RWPE2 (cell line): ENCODE measurements at regions not wholly inside any gene's neighbourhood (a gene's known extent, or its start where the extent isn't known, plus 50 kb on each side); places are given as distances from the start of the nearest gene placed in this dataset.

Experiments used
- ATAC-seq: fragments of 200-7000 bp; cut with Tn5 transposase; 3 replicates; pipeline ENCODE4 v1.9.1; 2021; ENCODE audit warnings: low read depth
- DNase-seq: peaks from one replicate; pipeline ENCODE4 v3.0.0-alpha.2; 2020; ENCODE audit warnings: low spot score
- H3K27ac ChIP-seq: fragments of 450-650 bp; 2 replicates; pipeline ENCODE4 v1.5.1; 2017; ENCODE audit warnings: mild to moderate bottlenecking; ENCODE audit not compliant: poor library complexity, severe bottlenecking
- H3K27me3 ChIP-seq: fragments of 250-450 bp; sonication (Bioruptor Pico); 2 replicates; pipeline ENCODE4 v1.5.1; 2021; ENCODE audit warnings: mild to moderate bottlenecking, moderate library complexity; ENCODE audit not compliant: insufficient read depth, poor library complexity, severe bottlenecking
- H3K36me3 ChIP-seq: fragments of 250-450 bp; sonication (Bioruptor Pico); 2 replicates; pipeline ENCODE4 v1.5.1; 2020; ENCODE audit warnings: low read depth, mild to moderate bottlenecking, moderate library complexity
- H3K4me1 ChIP-seq: fragments of 250-450 bp; sonication (Bioruptor Pico); 2 replicates; pipeline ENCODE4 v1.5.1; 2021; ENCODE audit warnings: mild to moderate bottlenecking, moderate library complexity; ENCODE audit not compliant: insufficient read depth, poor library complexity, severe bottlenecking
- H3K4me3 ChIP-seq: fragments of 250-450 bp; sonication (Bioruptor Pico); 2 replicates; pipeline ENCODE4 v1.5.1; 2021; ENCODE audit warnings: mild to moderate bottlenecking, moderate library complexity; ENCODE audit not compliant: severe bottlenecking
- H3K9me3 ChIP-seq: fragments of 250-450 bp; sonication (Bioruptor Pico); 2 replicates; pipeline ENCODE4 v1.5.1; 2021; ENCODE audit warnings: mild to moderate bottlenecking, moderate library complexity; ENCODE audit not compliant: severe bottlenecking
- TF ChIP-seq, protein P1 (sequence below): fragments of 450-650 bp; IDR thresholded peaks from one replicate; pipeline ENCODE4 v1.5.1; 2017; ENCODE audit warnings: mild to moderate bottlenecking, moderate library complexity; ENCODE audit not compliant: poor library complexity, severe bottlenecking

DNA sequence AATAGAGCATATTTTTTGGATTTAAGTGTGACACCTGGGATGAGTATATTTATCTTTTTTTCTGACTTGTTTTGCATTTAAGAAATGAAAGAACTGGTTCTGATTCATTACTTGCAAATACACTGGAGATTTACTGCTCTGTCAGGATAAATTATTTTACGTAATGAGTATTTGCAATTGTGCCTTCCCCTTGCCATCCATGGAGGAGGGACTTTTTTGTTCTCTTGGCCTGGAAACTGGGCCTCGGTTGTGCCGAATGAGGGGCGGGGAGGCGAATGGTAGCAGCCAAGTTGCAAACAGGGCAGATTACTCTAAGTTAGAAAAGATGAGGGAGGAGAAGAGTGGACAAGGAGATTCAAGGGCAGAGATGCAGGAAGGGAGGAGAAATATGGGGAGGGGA lies 308.7 kb downstream of the ATP23 start:
- no peaks in the 10 kb centered on the region for H3K36me3 ChIP-seq
- no peak overlapping the region for H3K27ac ChIP-seq
- no peaks in the 10 kb centered on the region for H3K27me3 ChIP-seq
- DNase-seq (no peak), ATAC-seq (no peak)
- TF ChIP-seq, protein P1, sequence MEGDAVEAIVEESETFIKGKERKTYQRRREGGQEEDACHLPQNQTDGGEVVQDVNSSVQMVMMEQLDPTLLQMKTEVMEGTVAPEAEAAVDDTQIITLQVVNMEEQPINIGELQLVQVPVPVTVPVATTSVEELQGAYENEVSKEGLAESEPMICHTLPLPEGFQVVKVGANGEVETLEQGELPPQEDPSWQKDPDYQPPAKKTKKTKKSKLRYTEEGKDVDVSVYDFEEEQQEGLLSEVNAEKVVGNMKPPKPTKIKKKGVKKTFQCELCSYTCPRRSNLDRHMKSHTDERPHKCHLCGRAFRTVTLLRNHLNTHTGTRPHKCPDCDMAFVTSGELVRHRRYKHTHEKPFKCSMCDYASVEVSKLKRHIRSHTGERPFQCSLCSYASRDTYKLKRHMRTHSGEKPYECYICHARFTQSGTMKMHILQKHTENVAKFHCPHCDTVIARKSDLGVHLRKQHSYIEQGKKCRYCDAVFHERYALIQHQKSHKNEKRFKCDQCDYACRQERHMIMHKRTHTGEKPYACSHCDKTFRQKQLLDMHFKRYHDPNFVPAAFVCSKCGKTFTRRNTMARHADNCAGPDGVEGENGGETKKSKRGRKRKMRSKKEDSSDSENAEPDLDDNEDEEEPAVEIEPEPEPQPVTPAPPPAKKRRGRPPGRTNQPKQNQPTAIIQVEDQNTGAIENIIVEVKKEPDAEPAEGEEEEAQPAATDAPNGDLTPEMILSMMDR = no peak
- H3K4me3 ChIP-seq = no peak overlapping the region
- no peaks in the 10 kb centered on the region for H3K9me3 ChIP-seq
- H3K4me1 ChIP-seq = peaks cover 10% of the 10 kb centered on the region

DNA sequence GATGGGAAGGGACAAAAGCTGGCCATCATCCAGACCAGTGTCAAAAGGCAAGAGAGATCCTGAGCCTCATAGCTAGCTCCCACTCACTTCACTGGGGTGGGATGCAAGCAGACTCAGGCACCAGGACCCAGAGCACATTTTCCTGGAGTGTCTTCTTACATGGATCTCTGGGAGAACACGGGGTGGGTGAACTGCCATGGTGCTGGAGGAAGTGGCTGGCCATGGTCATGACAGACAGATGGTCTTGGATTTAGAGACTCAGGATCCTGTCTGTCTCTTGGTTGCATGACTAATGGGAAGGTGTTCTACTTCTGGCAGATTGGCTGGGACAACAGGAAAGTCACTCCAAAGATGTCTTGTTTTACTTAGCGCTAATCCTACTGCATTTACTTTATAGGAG lies 311.5 kb downstream of the ATP23 start:
- Histone ChIP-seq H3K4me1 (peaks cover 10% of the 10 kb centered on the region), H3K27ac (peak overlapping the region; percentile 41), H3K36me3 (no peaks in the 10 kb centered on the region), H3K4me3 (no peak overlapping the region), H3K27me3 (no peaks in the 10 kb centered on the region), H3K9me3 (no peaks in the 10 kb centered on the region)
- DNase-seq (no peak), ATAC-seq (0 out of 3 replicates have a peak, but pooled peaks have one; percentile 23)
- TF ChIP-seq, protein P1 = no peak

DNA sequence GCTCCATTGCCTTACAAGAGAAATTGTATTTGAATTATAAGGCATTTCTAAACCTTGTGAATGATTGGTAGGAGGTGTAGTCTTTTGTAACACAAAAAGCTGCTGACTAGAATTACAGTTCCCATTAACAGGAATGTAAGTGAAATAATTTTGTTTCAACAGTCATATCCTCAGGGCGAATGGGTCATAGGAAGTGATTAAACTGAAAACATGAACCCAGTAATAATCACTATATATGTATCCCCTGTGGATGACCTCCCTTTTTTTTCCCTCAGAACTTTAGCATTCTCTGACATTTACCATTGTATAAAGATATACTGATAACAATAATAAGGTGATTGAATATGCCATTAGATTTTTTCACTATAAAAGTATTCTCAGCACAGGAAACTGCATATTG lies 312.3 kb downstream of the ATP23 start:
- Histone ChIP-seq H3K4me1 (peaks cover 10% of the 10 kb centered on the region), H3K4me3 (no peak overlapping the region), H3K36me3 (no peaks in the 10 kb centered on the region), H3K27ac (peak overlapping the region; percentile 41), H3K27me3 (no peaks in the 10 kb centered on the region), H3K9me3 (no peaks in the 10 kb centered on the region)
- ATAC-seq = peak; percentile 90
- TF ChIP-seq, protein P1 = no peak
- no peak for DNase-seq

DNA sequence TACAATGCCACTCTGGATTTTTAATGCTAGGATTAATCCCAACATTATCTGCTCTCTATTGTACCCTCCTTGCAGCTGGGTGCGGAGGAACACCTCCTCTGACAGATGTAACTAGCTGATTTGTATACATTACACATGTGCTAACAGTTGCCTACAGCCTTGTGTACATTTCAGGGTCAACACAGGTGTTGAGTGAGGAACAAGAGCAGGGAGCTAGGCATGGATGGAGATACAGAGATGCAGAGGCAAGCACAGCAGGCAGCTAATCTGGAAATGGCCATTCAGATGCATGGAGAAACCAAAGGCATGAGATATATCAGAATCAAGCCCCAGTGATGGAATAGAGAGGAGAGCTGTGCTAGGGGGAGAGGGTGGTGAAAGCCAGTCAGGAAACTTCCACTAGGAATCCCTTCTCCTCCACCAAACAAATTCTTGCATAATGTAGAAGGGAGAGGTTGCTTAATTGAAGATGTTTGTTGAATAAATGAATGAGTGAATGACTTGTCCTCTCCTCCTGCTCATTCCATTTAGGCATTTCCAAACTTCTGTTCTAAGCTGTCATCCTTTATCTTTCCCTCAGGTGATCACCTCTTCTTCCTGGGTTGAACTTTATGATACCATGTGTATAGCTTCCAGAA lies 313.2 kb downstream of the ATP23 start:
- no peak for ATAC-seq
- Histone ChIP-seq H3K9me3 (no peaks in the 10 kb centered on the region), H3K27me3 (no peaks in the 10 kb centered on the region), H3K4me3 (no peak overlapping the region), H3K27ac (no peak overlapping the region), H3K4me1 (peaks cover 10% of the 10 kb centered on the region), H3K36me3 (no peaks in the 10 kb centered on the region)
- TF ChIP-seq, protein P1 = no peak
- no peak for DNase-seq

DNA sequence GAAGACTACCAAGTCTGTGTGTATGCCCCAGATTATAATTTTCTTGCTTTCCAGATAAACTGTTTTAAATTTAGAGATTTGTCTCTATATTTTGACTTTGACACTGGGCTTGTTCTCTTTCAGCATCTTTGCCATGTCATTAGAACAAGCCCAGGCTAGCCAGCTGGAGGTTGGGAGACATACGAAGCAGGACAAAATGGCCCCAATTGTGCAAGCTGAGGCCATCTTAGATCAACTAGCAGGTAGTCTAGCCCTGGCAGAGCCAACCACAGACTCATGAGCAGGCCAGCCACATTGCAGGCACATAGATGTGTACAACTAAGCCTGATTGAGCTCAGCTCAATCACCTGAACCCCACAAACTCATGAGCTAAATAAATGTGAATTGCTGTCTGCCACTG lies 321.4 kb downstream of the ATP23 start:
- H3K4me1 ChIP-seq = no peaks in the 10 kb centered on the region
- no peaks in the 10 kb centered on the region for H3K27me3 ChIP-seq
- H3K4me3 ChIP-seq = no peak overlapping the region
- H3K36me3 ChIP-seq = no peaks in the 10 kb centered on the region
- DNase-seq (no peak), ATAC-seq (no peak)
- H3K27ac ChIP-seq = no peak overlapping the region
- H3K9me3 ChIP-seq = peaks cover 2% of the 10 kb centered on the region
- TF ChIP-seq, protein P1 = no peak
